Activated T-helper 1 cell treated with anti-CD3 and anti-CD28 coated beads, Interleukin-12 subunit alpha, Interleukin-12 subunit beta, Interleukin-2, Interleukin-4 antibody, amounts not matched to agents 30 ng/mL and 10 ng/mL and 1 ng/mL, durations not matched to agents 14 hours and 24 hours and 36 hours (primary cell): ENCODE measurements at regions not wholly inside any gene's neighbourhood (a gene's known extent, or its start where the extent isn't known, plus 50 kb on each side); places are given as distances from the start of the nearest gene placed in this dataset.

Experiments used
- DNase-seq: peaks from one replicate; pipeline ENCODE4 v3.0.0; 2021; ENCODE audit warnings: low spot score
- H3K27ac Mint-ChIP-seq: one replicate; pipeline ENCODE4 v1.8.0; 2021; ENCODE audit warnings: mild to moderate bottlenecking, mixed read lengths
- H3K27me3 Mint-ChIP-seq: one replicate; pipeline ENCODE4 v1.8.0; 2022; ENCODE audit warnings: mild to moderate bottlenecking, moderate library complexity, mixed read lengths; ENCODE audit not compliant: insufficient read depth
- H3K36me3 Mint-ChIP-seq: one replicate; pipeline ENCODE4 v1.8.0; 2021; ENCODE audit warnings: low read depth, mixed read lengths
- H3K4me1 Mint-ChIP-seq: one replicate; pipeline ENCODE4 v1.8.0; 2021; ENCODE audit warnings: low read depth, mixed read lengths
- H3K4me3 Mint-ChIP-seq: one replicate; pipeline ENCODE4 v1.8.0; 2021; ENCODE audit warnings: mild to moderate bottlenecking, moderate library complexity, mixed read lengths
- H3K9me3 Mint-ChIP-seq: one replicate; pipeline ENCODE4 v1.8.0; 2021; ENCODE audit warnings: mixed read lengths
- intact Hi-C: fragments of 100-400 bp; cut with micrococcal nuclease; formaldehyde crosslinking; loops from one replicate; pipeline ENCODE4 v1.15.1; 2024

GRCh38 chr5:158543539-158544387, 556.0 kb downstream of the EBF1 start:
- DNase-seq, result no peak
- Mint-ChIP-seq H3K27me3 (peaks cover 2% of the 10 kb centered on the region), H3K36me3 (no peaks in the 10 kb centered on the region), H3K4me3 (no peak overlapping the region), H3K27ac (no peak overlapping the region), H3K4me1 (peaks cover 4% of the 10 kb centered on the region), H3K9me3 (peaks cover 1% of the 10 kb centered on the region)
- intact Hi-C loops, result loop anchor here (1.0 to 10.0 kb wide), 3 partner anchors 30 to 561 kb away; no protein-coding TSS in a partner anchor

- intact Hi-C loops, result loop anchor here (2.0 to 10.0 kb wide), 2 partner anchors 279 to 563 kb away; no protein-coding TSS in a partner anchor
- Mint-ChIP-seq H3K27ac (no peak overlapping the region), H3K4me3 (no peak overlapping the region), H3K27me3 (peaks cover 10% of the 10 kb centered on the region), H3K36me3 (no peaks in the 10 kb centered on the region), H3K4me1 (peaks cover 4% of the 10 kb centered on the region), H3K9me3 (no peaks in the 10 kb centered on the region)
- DNase-seq, result no peak
Measured at GRCh38 chr5:158541536-158542297, 558.0 kb downstream of the EBF1 start.

GRCh38 chr5:158538506-158539074, 561.1 kb downstream of the EBF1 start:
- Mint-ChIP-seq H3K4me3 (no peak overlapping the region), H3K27ac (no peak overlapping the region), H3K36me3 (no peaks in the 10 kb centered on the region), H3K27me3 (peaks cover 11% of the 10 kb centered on the region), H3K4me1 (peaks cover 4% of the 10 kb centered on the region), H3K9me3 (no peaks in the 10 kb centered on the region)
- no peak for DNase-seq
- intact Hi-C loops, result no loop called here

- no peak for DNase-seq
- no peak overlapping the region for H3K4me3 Mint-ChIP-seq
- H3K9me3 Mint-ChIP-seq, result no peaks in the 10 kb centered on the region
- intact Hi-C loops, result no loop called here
- peaks cover 4% of the 10 kb centered on the region for H3K4me1 Mint-ChIP-seq
- H3K27me3 Mint-ChIP-seq, result peaks cover 12% of the 10 kb centered on the region
- H3K27ac Mint-ChIP-seq, result no peak overlapping the region
- H3K36me3 Mint-ChIP-seq, result no peaks in the 10 kb centered on the region
Measured at GRCh38 chr5:158537366-158537765, 562.4 kb downstream of the EBF1 start.

- no peaks in the 10 kb centered on the region for H3K4me1 Mint-ChIP-seq
- H3K27me3 Mint-ChIP-seq, result peaks cover 12% of the 10 kb centered on the region
- H3K4me3 Mint-ChIP-seq, result no peak overlapping the region
- no peak for DNase-seq
- H3K36me3 Mint-ChIP-seq, result no peaks in the 10 kb centered on the region
- intact Hi-C loops, result no loop called here
- H3K27ac Mint-ChIP-seq, result no peak overlapping the region
- H3K9me3 Mint-ChIP-seq, result no peaks in the 10 kb centered on the region
Measured at GRCh38 chr5:158534203-158534602, 565.5 kb downstream of the EBF1 start.

GRCh38 chr5:158532739-158533138, 567.0 kb downstream of the EBF1 start:
- no peaks in the 10 kb centered on the region for H3K9me3 Mint-ChIP-seq
- no peaks in the 10 kb centered on the region for H3K4me1 Mint-ChIP-seq
- H3K27ac Mint-ChIP-seq, result no peak overlapping the region
- peaks cover 8% of the 10 kb centered on the region for H3K27me3 Mint-ChIP-seq
- intact Hi-C loops, result no loop called here
- H3K4me3 Mint-ChIP-seq, result no peak overlapping the region
- H3K36me3 Mint-ChIP-seq, result no peaks in the 10 kb centered on the region
- DNase-seq, result no peak

GRCh38 chr5:158531860-158532259, 567.9 kb downstream of the EBF1 start:
- no peak overlapping the region for H3K27ac Mint-ChIP-seq
- H3K9me3 Mint-ChIP-seq, result no peaks in the 10 kb centered on the region
- no peak overlapping the region for H3K4me3 Mint-ChIP-seq
- intact Hi-C loops, result no loop called here
- peaks cover 5% of the 10 kb centered on the region for H3K27me3 Mint-ChIP-seq
- no peaks in the 10 kb centered on the region for H3K36me3 Mint-ChIP-seq
- H3K4me1 Mint-ChIP-seq, result no peaks in the 10 kb centered on the region
- DNase-seq, result no peak

- Mint-ChIP-seq H3K4me3 (no peak overlapping the region), H3K27ac (no peak overlapping the region), H3K9me3 (no peaks in the 10 kb centered on the region), H3K4me1 (no peaks in the 10 kb centered on the region), H3K27me3 (peaks cover 2% of the 10 kb centered on the region), H3K36me3 (no peaks in the 10 kb centered on the region)
- intact Hi-C loops, result no loop called here
- DNase-seq, result no peak
Measured at GRCh38 chr5:158530115-158530514, 569.6 kb downstream of the EBF1 start.

- peaks cover 2% of the 10 kb centered on the region for H3K27me3 Mint-ChIP-seq
- DNase-seq, result no peak
- H3K27ac Mint-ChIP-seq, result no peak overlapping the region
- H3K4me3 Mint-ChIP-seq, result no peak overlapping the region
- intact Hi-C loops, result no loop called here
- H3K36me3 Mint-ChIP-seq, result no peaks in the 10 kb centered on the region
- no peaks in the 10 kb centered on the region for H3K4me1 Mint-ChIP-seq
- no peaks in the 10 kb centered on the region for H3K9me3 Mint-ChIP-seq
Measured at GRCh38 chr5:158529454-158529853, 570.3 kb downstream of the EBF1 start.

- no peaks in the 10 kb centered on the region for H3K4me1 Mint-ChIP-seq
- H3K27me3 Mint-ChIP-seq, result no peaks in the 10 kb centered on the region
- intact Hi-C loops, result no loop called here
- no peaks in the 10 kb centered on the region for H3K9me3 Mint-ChIP-seq
- H3K36me3 Mint-ChIP-seq, result no peaks in the 10 kb centered on the region
- H3K4me3 Mint-ChIP-seq, result no peak overlapping the region
- H3K27ac Mint-ChIP-seq, result no peak overlapping the region
- DNase-seq, result no peak
Measured at GRCh38 chr5:158525663-158526062, 574.1 kb downstream of the EBF1 start.

GRCh38 chr5:158524070-158524469, 575.6 kb downstream of the EBF1 start:
- intact Hi-C loops, result no loop called here
- no peak for DNase-seq
- Mint-ChIP-seq H3K27me3 (no peaks in the 10 kb centered on the region), H3K27ac (no peak overlapping the region), H3K9me3 (no peaks in the 10 kb centered on the region), H3K36me3 (no peaks in the 10 kb centered on the region), H3K4me1 (no peaks in the 10 kb centered on the region), H3K4me3 (no peak overlapping the region)

- Mint-ChIP-seq H3K27me3 (no peaks in the 10 kb centered on the region), H3K9me3 (no peaks in the 10 kb centered on the region), H3K4me1 (no peaks in the 10 kb centered on the region), H3K4me3 (no peak overlapping the region), H3K27ac (no peak overlapping the region), H3K36me3 (no peaks in the 10 kb centered on the region)
- intact Hi-C loops, result no loop called here
- DNase-seq, result no peak
Measured at GRCh38 chr5:158522776-158523175, 576.9 kb downstream of the EBF1 start.

- no peak for DNase-seq
- no peaks in the 10 kb centered on the region for H3K36me3 Mint-ChIP-seq
- no peak overlapping the region for H3K4me3 Mint-ChIP-seq
- no peak overlapping the region for H3K27ac Mint-ChIP-seq
- H3K9me3 Mint-ChIP-seq, result no peaks in the 10 kb centered on the region
- intact Hi-C loops, result no loop called here
- no peaks in the 10 kb centered on the region for H3K4me1 Mint-ChIP-seq
- no peaks in the 10 kb centered on the region for H3K27me3 Mint-ChIP-seq
Measured at GRCh38 chr5:158521995-158522394, 577.7 kb downstream of the EBF1 start.
